ENCODE measurements at regions not wholly inside any gene's neighbourhood (a gene's known extent, or its start where the extent isn't known, plus 50 kb on each side); places are given as distances from the start of the nearest gene placed in this dataset.

DNA sequence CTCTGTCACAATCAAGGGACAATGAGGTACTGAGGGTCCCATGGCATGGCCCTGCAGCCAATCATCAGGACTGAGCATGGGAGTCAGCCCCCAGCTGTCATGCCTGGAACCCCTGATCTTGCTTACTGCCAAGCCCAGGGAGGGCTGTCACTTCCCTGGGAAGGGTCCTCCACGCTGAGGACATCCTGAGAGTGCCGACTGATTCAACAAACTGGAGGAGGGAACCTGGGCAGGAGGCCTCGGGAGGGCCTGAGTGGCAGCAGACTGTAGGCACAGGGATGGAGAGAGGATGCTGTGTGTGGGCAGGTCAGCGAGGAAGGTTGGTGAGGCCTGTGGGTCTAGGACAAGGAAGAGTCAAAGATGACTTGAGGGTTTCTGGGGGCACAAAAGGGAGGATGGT, 154.3 kb downstream of the ZNF248 start:
- no peak for TF ChIP-seq POLR2AphosphoS5 (IDR thresholded peaks at IDR 0.05)
- TF ChIP-seq POLR2A (IDR thresholded peaks at IDR 0.05) = no peak
